Caco-2 (cell line): ENCODE measurements at regions not wholly inside any gene's neighbourhood (a gene's known extent, or its start where the extent isn't known, plus 50 kb on each side); places are given as distances from the start of the nearest gene placed in this dataset.

Source experiments
- BruUV-seq: library from RNA; stranded (reverse); fragments of 400-500 nt; replicated peaks from 2 replicates; lab custom pipeline; 2021; lab: Mats Ljungman, UMichigan
- CTCF ChIA-PET: fragments of 300-600 bp; sonication (Branson Sonifier 250); formaldehyde crosslinking; loops from one replicate; lab custom pipeline; 2022; ENCODE audit warnings: antibody characterized with exemption; lab: Charles Lee
- POLR2A ChIA-PET: fragments of 300-600 bp; sonication (Branson Sonifier 250); formaldehyde crosslinking; loops from one replicate; lab custom pipeline; 2022; ENCODE audit warnings: antibody characterized with exemption; lab: Charles Lee
- DNase-seq, 2 experiments: peaks; one replicate each; pipeline versions ENCODE4 v3.0.0 to v3.0.0-alpha.2; 2020 to 2022
- H3K27me3 ChIP-seq: replicated peaks from 2 replicates; pipeline ENCODE4 v1.6.0; 2011; ENCODE audit warnings: low read length; ENCODE audit not compliant: control insufficient read depth, insufficient read depth
- H3K36me3 ChIP-seq: 2 replicates; pipeline ENCODE4 v1.5.1; 2011; ENCODE audit warnings: low read length; ENCODE audit not compliant: control insufficient read depth, insufficient read depth
- H3K4me1 ChIP-seq: fragments of 250-450 bp; sonication (Bioruptor Pico); 2 replicates; pipeline ENCODE4 v1.5.1; 2020; ENCODE audit warnings: mild to moderate bottlenecking
- H3K4me3 ChIP-seq: 2 replicates; pipeline ENCODE4 v1.5.1; 2011; ENCODE audit warnings: low read depth, mild to moderate bottlenecking, control low read depth, low read length
- H3K9me3 ChIP-seq: fragments of 250-450 bp; sonication (Bioruptor Pico); 2 replicates; pipeline ENCODE4 v1.5.1; 2020; ENCODE audit warnings: mild to moderate bottlenecking, moderate library complexity
- H3K27ac Mint-ChIP-seq: one replicate; pipeline ENCODE4 v1.8.0; 2022; ENCODE audit warnings: mixed read lengths; ENCODE audit not compliant: unreplicated experiment
- H3K27me3 Mint-ChIP-seq: one replicate; pipeline ENCODE4 v1.8.0; 2022; ENCODE audit warnings: mixed read lengths; ENCODE audit not compliant: insufficient read depth, unreplicated experiment
- H3K36me3 Mint-ChIP-seq: one replicate; pipeline ENCODE4 v1.8.0; 2022; ENCODE audit warnings: mild to moderate bottlenecking, mixed read lengths; ENCODE audit not compliant: insufficient read depth, unreplicated experiment
- H3K4me1 Mint-ChIP-seq: one replicate; pipeline ENCODE4 v1.8.0; 2022; ENCODE audit warnings: low read depth, mixed read lengths; ENCODE audit not compliant: unreplicated experiment
- H3K4me3 Mint-ChIP-seq: one replicate; pipeline ENCODE4 v1.8.0; 2022; ENCODE audit warnings: mild to moderate bottlenecking, moderate library complexity, mixed read lengths; ENCODE audit not compliant: unreplicated experiment
- H3K9me3 Mint-ChIP-seq: one replicate; pipeline ENCODE4 v1.8.0; 2022; ENCODE audit warnings: mixed read lengths; ENCODE audit not compliant: unreplicated experiment
- intact Hi-C: fragments of 100-400 bp; cut with micrococcal nuclease; formaldehyde crosslinking; loops from one replicate; pipeline ENCODE4 v1.10.0; 2022; ENCODE audit not compliant: unreplicated experiment
- TF ChIP-seq, protein P1 (sequence below), 2 experiments: fragments of 200-600 bp in 1 of 2; IDR thresholded peaks; 1 replicate in 1 of 2; 2 replicates in 1 of 2; pipeline versions ENCODE4 v1.5.1 to v1.8.0; 2011 to 2022; ENCODE audit warnings: antibody characterized with exemption in 1 of 2, control low read depth in 1 of 2, inconsistent platforms in 1 of 2, low read depth in 1 of 2, low read length in 1 of 2, mild to moderate bottlenecking in 1 of 2, moderate library complexity in 1 of 2; ENCODE audit not compliant: insufficient read depth in 1 of 2, severe bottlenecking in 1 of 2, unreplicated experiment in 1 of 2

GRCh38 chr1:114289306-114289705, 135.6 kb upstream of the SYT6 start:
- POLR2A ChIA-PET: no interaction called here
- no peaks in the 10 kb centered on the region for H3K9me3 Mint-ChIP-seq
- CTCF ChIA-PET: no interaction called here
- Histone ChIP-seq H3K36me3 (no peaks in the 10 kb centered on the region), H3K27me3 (no peaks in the 10 kb centered on the region), H3K4me3 (no peak overlapping the region), H3K9me3 (no peaks in the 10 kb centered on the region), H3K4me1 (no peaks in the 10 kb centered on the region)
- no peaks in the 10 kb centered on the region for H3K36me3 Mint-ChIP-seq
- peaks cover 2% of the 10 kb centered on the region for H3K27me3 Mint-ChIP-seq
- intact Hi-C loops: loop anchor here (10.0 kb wide), 1 partner anchor 455 kb away; no protein-coding TSS in a partner anchor
- no peaks in the 10 kb centered on the region for H3K4me1 Mint-ChIP-seq
- no peak overlapping the region for H3K4me3 Mint-ChIP-seq
- TF ChIP-seq, protein P1, sequence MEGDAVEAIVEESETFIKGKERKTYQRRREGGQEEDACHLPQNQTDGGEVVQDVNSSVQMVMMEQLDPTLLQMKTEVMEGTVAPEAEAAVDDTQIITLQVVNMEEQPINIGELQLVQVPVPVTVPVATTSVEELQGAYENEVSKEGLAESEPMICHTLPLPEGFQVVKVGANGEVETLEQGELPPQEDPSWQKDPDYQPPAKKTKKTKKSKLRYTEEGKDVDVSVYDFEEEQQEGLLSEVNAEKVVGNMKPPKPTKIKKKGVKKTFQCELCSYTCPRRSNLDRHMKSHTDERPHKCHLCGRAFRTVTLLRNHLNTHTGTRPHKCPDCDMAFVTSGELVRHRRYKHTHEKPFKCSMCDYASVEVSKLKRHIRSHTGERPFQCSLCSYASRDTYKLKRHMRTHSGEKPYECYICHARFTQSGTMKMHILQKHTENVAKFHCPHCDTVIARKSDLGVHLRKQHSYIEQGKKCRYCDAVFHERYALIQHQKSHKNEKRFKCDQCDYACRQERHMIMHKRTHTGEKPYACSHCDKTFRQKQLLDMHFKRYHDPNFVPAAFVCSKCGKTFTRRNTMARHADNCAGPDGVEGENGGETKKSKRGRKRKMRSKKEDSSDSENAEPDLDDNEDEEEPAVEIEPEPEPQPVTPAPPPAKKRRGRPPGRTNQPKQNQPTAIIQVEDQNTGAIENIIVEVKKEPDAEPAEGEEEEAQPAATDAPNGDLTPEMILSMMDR (IDR thresholded peaks at IDR 0.05; ENCODE audit: insufficient read depth in 1 of 2, low read depth in 1 of 2, low read length in 1 of 2, severe bottlenecking in 1 of 2, unreplicated experiment in 1 of 2): no peak
- no peak for DNase-seq
- no TSS peak for BruUV-seq
- no peak overlapping the region for H3K27ac Mint-ChIP-seq

DNA sequence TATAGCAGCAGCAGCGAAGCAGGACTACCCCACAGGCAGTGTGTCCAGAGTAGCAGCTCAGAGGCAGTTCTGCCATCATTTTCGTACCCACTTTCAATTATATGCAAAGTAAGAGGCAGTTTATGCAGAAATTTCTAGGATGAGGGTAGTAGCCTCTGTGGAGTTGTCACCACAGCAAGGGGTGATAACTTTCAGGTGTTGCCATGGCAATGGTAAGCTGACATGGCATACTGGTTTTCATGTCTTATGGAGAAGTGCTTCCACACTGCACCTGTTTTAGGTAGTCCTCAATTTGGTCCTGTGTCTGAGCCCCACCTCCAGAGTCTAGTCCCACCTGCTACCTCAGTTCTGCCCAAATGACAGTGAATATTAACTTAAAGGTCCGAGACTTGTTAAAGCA, 133.3 kb upstream of the SYT6 start:
- Histone ChIP-seq H3K36me3 (no peaks in the 10 kb centered on the region), H3K4me1 (no peaks in the 10 kb centered on the region), H3K4me3 (no peak overlapping the region), H3K27me3 (no peaks in the 10 kb centered on the region), H3K9me3 (no peaks in the 10 kb centered on the region)
- TF ChIP-seq, protein P1 (IDR thresholded peaks at IDR 0.05; ENCODE audit: insufficient read depth in 1 of 2, low read depth in 1 of 2, low read length in 1 of 2, severe bottlenecking in 1 of 2, unreplicated experiment in 1 of 2): no peak
- CTCF ChIA-PET: no interaction called here
- POLR2A ChIA-PET: no interaction called here
- BruUV-seq: no TSS peak
- H3K9me3 Mint-ChIP-seq: no peaks in the 10 kb centered on the region
- H3K4me3 Mint-ChIP-seq: no peak overlapping the region
- intact Hi-C loops: loop anchor here (10.0 kb wide), 1 partner anchor 452 kb away; no protein-coding TSS in a partner anchor
- no peaks in the 10 kb centered on the region for H3K4me1 Mint-ChIP-seq
- no peaks in the 10 kb centered on the region for H3K36me3 Mint-ChIP-seq
- no peak for DNase-seq
- peaks cover 2% of the 10 kb centered on the region for H3K27me3 Mint-ChIP-seq
- no peak overlapping the region for H3K27ac Mint-ChIP-seq

GRCh38 chr1:114286179-114286578, 132.5 kb upstream of the SYT6 start:
- no peaks in the 10 kb centered on the region for H3K36me3 Mint-ChIP-seq

More at GRCh38 chr1:114286179-114286578, 132.5 kb upstream of the SYT6 start:
- H3K9me3 Mint-ChIP-seq: no peaks in the 10 kb centered on the region
- Histone ChIP-seq H3K9me3 (no peaks in the 10 kb centered on the region), H3K4me1 (no peaks in the 10 kb centered on the region), H3K36me3 (no peaks in the 10 kb centered on the region), H3K27me3 (no peaks in the 10 kb centered on the region), H3K4me3 (no peak overlapping the region)
- peaks cover 2% of the 10 kb centered on the region for H3K27me3 Mint-ChIP-seq
- H3K4me1 Mint-ChIP-seq: no peaks in the 10 kb centered on the region
- ChIA-PET POLR2A (no interaction called here), CTCF (no interaction called here)
- H3K4me3 Mint-ChIP-seq: no peak overlapping the region
- TF ChIP-seq, protein P1 (IDR thresholded peaks at IDR 0.05; ENCODE audit: insufficient read depth in 1 of 2, low read depth in 1 of 2, low read length in 1 of 2, severe bottlenecking in 1 of 2, unreplicated experiment in 1 of 2): no peak
- H3K27ac Mint-ChIP-seq: no peak overlapping the region
- BruUV-seq: no TSS peak
- DNase-seq: no peak
- intact Hi-C loops: loop anchor here (10.0 kb wide), 1 partner anchor 451 kb away; no protein-coding TSS in a partner anchor
